C4-2B (cell line): ENCODE measurements at regions not wholly inside any gene's neighbourhood (a gene's known extent, or its start where the extent isn't known, plus 50 kb on each side); places are given as distances from the start of the nearest gene placed in this dataset.

ENCODE experiments used
- CTCF ChIP-seq: fragments of 450-650 bp; conservative IDR thresholded peaks from 2 replicates; pipeline ENCODE4 v1.5.1; 2017; ENCODE audit warnings: mild to moderate bottlenecking
- ZFX ChIP-seq: fragments of 450-650 bp; IDR thresholded peaks from 2 replicates; pipeline ENCODE4 v1.6.1; 2017

GRCh38 chr7:45973725-45974532 lies 52.9 kb upstream of the IGFBP3 start:
- TF ChIP-seq CTCF (no peak), ZFX (no peak)
